ENCODE measurements at regions not wholly inside any gene's neighbourhood (a gene's known extent, or its start where the extent isn't known, plus 50 kb on each side); places are given as distances from the start of the nearest gene placed in this dataset.

DNA sequence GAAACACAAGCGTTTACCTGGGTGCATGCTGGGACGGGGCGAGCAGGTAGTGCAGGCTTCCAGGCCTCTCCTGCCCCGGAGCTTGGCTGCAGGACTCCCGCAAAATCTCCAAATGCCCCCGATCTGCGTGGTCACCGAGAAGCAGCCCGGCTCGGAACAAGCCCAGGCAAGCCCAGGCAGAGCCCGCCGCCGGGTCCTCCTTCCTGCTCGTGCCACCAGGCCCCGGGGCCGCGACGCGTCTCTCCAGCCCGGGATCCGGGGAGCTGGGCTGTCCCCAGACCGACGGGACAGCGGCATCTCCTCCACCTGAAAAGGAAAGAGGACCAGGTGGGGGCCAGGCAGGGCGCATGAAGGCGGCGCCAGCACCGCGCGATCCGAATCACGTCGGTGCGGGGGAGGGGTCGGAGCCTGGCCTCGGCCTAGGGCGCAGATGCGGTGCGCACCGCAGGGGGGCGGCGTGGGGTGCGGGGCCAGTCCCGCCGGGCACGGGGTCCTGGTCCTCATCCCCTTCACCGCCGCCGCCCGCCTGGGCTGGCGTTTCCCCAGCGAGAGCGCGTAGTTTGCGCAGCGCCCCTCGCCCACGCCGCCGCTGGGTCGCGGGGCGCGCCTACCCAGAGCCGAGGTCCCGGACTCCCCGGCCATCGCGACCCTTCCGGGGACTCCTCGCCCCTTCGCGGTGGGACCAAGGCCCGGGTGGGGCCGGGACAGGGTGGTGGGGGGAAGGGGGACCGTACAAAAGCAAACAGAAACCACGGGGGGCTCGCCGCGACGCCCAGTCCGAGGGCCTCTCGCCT, 52.4 kb upstream of the H6PD start:
- DNase-seq, result peak; percentile 84
- WGBS, 5 donors, result 2 to 4% (median 2%) methylated on average over 29 to 83 of the region's 83 CpGs
- peaks cover 9 to 55% (median 37%) of the 10 kb centered on the region in 6 donors for H3K4me1 ChIP-seq
- TF ChIP-seq, protein P1, sequence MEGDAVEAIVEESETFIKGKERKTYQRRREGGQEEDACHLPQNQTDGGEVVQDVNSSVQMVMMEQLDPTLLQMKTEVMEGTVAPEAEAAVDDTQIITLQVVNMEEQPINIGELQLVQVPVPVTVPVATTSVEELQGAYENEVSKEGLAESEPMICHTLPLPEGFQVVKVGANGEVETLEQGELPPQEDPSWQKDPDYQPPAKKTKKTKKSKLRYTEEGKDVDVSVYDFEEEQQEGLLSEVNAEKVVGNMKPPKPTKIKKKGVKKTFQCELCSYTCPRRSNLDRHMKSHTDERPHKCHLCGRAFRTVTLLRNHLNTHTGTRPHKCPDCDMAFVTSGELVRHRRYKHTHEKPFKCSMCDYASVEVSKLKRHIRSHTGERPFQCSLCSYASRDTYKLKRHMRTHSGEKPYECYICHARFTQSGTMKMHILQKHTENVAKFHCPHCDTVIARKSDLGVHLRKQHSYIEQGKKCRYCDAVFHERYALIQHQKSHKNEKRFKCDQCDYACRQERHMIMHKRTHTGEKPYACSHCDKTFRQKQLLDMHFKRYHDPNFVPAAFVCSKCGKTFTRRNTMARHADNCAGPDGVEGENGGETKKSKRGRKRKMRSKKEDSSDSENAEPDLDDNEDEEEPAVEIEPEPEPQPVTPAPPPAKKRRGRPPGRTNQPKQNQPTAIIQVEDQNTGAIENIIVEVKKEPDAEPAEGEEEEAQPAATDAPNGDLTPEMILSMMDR (IDR thresholded peaks at IDR 0.05 in 8 of 11, conservative IDR thresholded peaks at IDR 0.05 in 3 of 11), result peak in 1 of 11 experiments; percentile 12
- TF ChIP-seq POLR2A (IDR thresholded peaks at IDR 0.05) (no peak), POLR2AphosphoS5 (IDR thresholded peaks at IDR 0.05) (peak in 1 of 3 donors; percentile 34)
- H3K4me3 ChIP-seq, result peak overlapping the region; percentile 51 to 79 (median 61)
- H3K27me3 ChIP-seq (replicated peaks in 1 of 7), result peaks cover 4 to 39% (median 23%) of the 10 kb centered on the region in 7 donors
- peak overlapping the region in 5 of 8 donors; percentile 43 to 70 (median 52) for H3K27ac ChIP-seq
- intact Hi-C loops (cut with DNase I; ENCODE audit: low total_unique reads), result no loop called here
- H3K36me3 ChIP-seq, result no peaks in the 10 kb centered on the region
- H3K9me3 ChIP-seq, result no peaks in the 10 kb centered on the region

DNA sequence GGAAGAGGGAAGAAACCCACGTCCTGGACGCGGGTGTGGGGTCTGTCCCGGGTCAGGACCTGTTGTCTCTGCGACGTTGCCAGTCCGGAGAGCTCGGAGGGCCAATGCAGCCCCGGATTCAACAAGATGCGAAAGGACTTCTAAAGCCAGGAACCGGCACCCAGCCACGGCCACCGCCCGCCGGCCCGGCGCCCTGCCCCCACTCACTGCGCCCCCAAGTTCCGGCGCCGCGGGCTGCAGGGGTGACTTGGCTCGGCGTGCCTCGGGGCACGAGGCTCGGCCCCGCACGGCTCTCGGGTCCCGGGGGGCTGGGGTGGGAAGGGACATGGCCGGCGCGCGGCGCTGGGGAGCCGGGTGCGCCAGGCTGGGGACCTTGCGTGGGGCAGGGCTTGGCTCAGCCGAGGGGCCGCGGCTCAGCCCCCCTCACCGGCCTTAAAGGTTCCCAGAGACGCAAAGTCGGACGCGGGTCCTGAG, 51.8 kb upstream of the H6PD start:
- Histone ChIP-seq H3K27me3 (replicated peaks in 1 of 7) (peaks cover 4 to 39% (median 23%) of the 10 kb centered on the region in 7 donors), H3K9me3 (no peaks in the 10 kb centered on the region), H3K4me3 (peak overlapping the region; percentile 51 to 79 (median 61)), H3K36me3 (no peaks in the 10 kb centered on the region), H3K27ac (peak overlapping the region in 5 of 8 donors; percentile 43 to 70 (median 52)), H3K4me1 (peaks cover 9 to 55% (median 37%) of the 10 kb centered on the region in 6 donors)
- TF ChIP-seq, protein P1 (IDR thresholded peaks at IDR 0.05 in 8 of 11, conservative IDR thresholded peaks at IDR 0.05 in 3 of 11), result no peak
- TF ChIP-seq POLR2AphosphoS5 (IDR thresholded peaks at IDR 0.05), result no peak
- no peak for TF ChIP-seq POLR2A (IDR thresholded peaks at IDR 0.05)
- WGBS, 5 donors, result 0 to 3% (median 2%) methylated on average over 16 to 47 of the region's 47 CpGs
- intact Hi-C loops (cut with DNase I; ENCODE audit: low total_unique reads), result no loop called here
- DNase-seq, result peak; percentile 76

DNA sequence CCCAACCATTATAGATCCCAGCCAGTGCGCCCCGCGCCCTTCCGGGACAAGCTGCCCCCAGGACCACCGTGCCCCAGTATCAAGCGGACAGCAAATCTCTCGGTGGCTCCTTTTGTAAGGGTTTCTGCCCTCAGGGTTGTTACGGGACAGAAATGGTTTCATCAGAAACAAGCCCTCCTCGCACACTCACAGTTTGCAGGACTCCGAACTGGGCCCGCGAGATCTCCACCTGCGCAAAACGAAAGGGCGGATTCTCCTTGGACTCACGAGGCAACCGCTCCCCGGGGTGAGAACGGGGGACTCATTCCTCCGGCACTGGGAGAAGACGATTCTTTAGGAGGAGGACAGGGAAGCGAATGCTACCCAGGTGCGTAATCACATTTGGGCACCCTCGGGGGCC, 51.1 kb upstream of the H6PD start:
- peaks cover 4 to 39% (median 23%) of the 10 kb centered on the region in 7 donors for H3K27me3 ChIP-seq (replicated peaks in 1 of 7)
- no peak overlapping the region for H3K27ac ChIP-seq
- TF ChIP-seq POLR2AphosphoS5 (IDR thresholded peaks at IDR 0.05), result no peak
- TF ChIP-seq, protein P1 (IDR thresholded peaks at IDR 0.05 in 8 of 11, conservative IDR thresholded peaks at IDR 0.05 in 3 of 11), result no peak
- no peak for TF ChIP-seq POLR2A (IDR thresholded peaks at IDR 0.05)
- peak overlapping the region in 6 of 8 donors; percentile 51 to 79 (median 66) for H3K4me3 ChIP-seq
- intact Hi-C loops (cut with DNase I; ENCODE audit: low total_unique reads), result no loop called here
- WGBS, 5 donors, result 41 to 53% (median 43%) methylated on average over 16 to 24 of the region's 24 CpGs
- no peaks in the 10 kb centered on the region for H3K36me3 ChIP-seq
- no peak for DNase-seq
- no peaks in the 10 kb centered on the region for H3K9me3 ChIP-seq
- peaks cover 9 to 55% (median 37%) of the 10 kb centered on the region in 6 donors for H3K4me1 ChIP-seq

DNA sequence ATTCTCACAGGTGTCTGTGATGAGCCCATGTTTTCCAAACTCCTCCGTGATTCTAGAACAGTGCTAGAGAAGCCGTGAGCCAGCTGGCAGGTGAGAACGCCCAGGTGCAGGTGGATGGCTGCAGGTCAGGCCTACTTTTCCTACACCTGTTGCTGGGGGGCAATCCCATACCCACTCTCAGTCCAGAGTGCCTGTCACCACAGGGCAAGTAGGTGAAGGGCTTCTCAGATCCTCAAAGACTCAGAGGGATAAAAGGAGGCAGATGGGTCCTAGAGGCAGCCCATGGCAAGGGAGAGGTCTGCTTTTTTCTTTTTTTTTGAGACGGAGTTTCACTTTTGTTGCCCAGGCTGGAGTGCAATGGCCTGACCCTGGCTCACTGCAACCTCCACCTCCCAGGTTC, 50.7 kb upstream of the H6PD start:
- peak overlapping the region in 2 of 8 donors; percentile 58 to 79 for H3K4me3 ChIP-seq

More for the DNA sequence above, 50.7 kb upstream of the H6PD start:
- no peak overlapping the region for H3K27ac ChIP-seq
- TF ChIP-seq POLR2A (IDR thresholded peaks at IDR 0.05) (no peak), POLR2AphosphoS5 (IDR thresholded peaks at IDR 0.05) (no peak)
- TF ChIP-seq, protein P1 (IDR thresholded peaks at IDR 0.05 in 8 of 11, conservative IDR thresholded peaks at IDR 0.05 in 3 of 11), result no peak
- peaks cover 4 to 39% (median 23%) of the 10 kb centered on the region in 7 donors for H3K27me3 ChIP-seq (replicated peaks in 1 of 7)
- no peaks in the 10 kb centered on the region for H3K36me3 ChIP-seq
- intact Hi-C loops (cut with DNase I; ENCODE audit: low total_unique reads), result no loop called here
- H3K9me3 ChIP-seq, result no peaks in the 10 kb centered on the region
- DNase-seq, result no peak
- H3K4me1 ChIP-seq, result peaks cover 9 to 53% (median 37%) of the 10 kb centered on the region in 6 donors
- 65 to 81% (median 78%) methylated on average over 3 to 4 of the region's 4 CpGs for WGBS, 5 donors

All from spleen (tissue), 11 donors.